ENCODE measurements at regions not wholly inside any gene's neighbourhood (a gene's known extent, or its start where the extent isn't known, plus 50 kb on each side); places are given as distances from the start of the nearest gene placed in this dataset.
"Not testable (repeated sequence)": the region's sequence is repeated elsewhere in the genome, so short reads cannot be mapped to it uniquely, and the experiment has no call there.

- TF ChIP-seq CTCF (conservative IDR thresholded peaks at IDR 0.05); ZFX (IDR thresholded peaks at IDR 0.05): not testable (repeated sequence)
Measured at GRCh38 chr2:242079792-242080191, 210.3 kb downstream of the RTP5 start.
